ENCODE measurements at regions not wholly inside any gene's neighbourhood (a gene's known extent, or its start where the extent isn't known, plus 50 kb on each side); places are given as distances from the start of the nearest gene placed in this dataset.

- Mint-ChIP-seq H3K4me3 (no peak overlapping the region), H3K9me3 (no peaks in the 10 kb centered on the region), H3K27me3 (ENCODE audit: low read depth in 2 of 2) (peaks cover 25 to 28% of the 10 kb centered on the region in 2 donors), H3K36me3 (no peaks in the 10 kb centered on the region), H3K4me1 (no peaks in the 10 kb centered on the region), H3K27ac (no peak overlapping the region)
- 98% methylated on average over 4 of the region's 4 CpGs for WGBS (ENCODE audit: insufficient coverage)
- H3K4me3 ChIP-seq (ENCODE audit: low read length), result no peak overlapping the region
- DNase-seq (no peak), ATAC-seq (no peak)
- no peak overlapping the region for H3K27ac ChIP-seq (ENCODE audit: low read length)
- intact Hi-C loops (cut with micrococcal nuclease), result no loop called here
- H3K36me3 ChIP-seq (ENCODE audit: control insufficient read depth, insufficient read depth, low read length), result no peaks in the 10 kb centered on the region
- no peaks in the 10 kb centered on the region for H3K4me1 ChIP-seq (ENCODE audit: control insufficient read depth, insufficient read depth, low read length)
- no peaks in the 10 kb centered on the region for H3K27me3 ChIP-seq (ENCODE audit: control insufficient read depth, insufficient read depth, low read length)
- no peaks in the 10 kb centered on the region for H3K9me3 ChIP-seq (ENCODE audit: control insufficient read depth, insufficient read depth, low read length)
- TF ChIP-seq, protein P1, sequence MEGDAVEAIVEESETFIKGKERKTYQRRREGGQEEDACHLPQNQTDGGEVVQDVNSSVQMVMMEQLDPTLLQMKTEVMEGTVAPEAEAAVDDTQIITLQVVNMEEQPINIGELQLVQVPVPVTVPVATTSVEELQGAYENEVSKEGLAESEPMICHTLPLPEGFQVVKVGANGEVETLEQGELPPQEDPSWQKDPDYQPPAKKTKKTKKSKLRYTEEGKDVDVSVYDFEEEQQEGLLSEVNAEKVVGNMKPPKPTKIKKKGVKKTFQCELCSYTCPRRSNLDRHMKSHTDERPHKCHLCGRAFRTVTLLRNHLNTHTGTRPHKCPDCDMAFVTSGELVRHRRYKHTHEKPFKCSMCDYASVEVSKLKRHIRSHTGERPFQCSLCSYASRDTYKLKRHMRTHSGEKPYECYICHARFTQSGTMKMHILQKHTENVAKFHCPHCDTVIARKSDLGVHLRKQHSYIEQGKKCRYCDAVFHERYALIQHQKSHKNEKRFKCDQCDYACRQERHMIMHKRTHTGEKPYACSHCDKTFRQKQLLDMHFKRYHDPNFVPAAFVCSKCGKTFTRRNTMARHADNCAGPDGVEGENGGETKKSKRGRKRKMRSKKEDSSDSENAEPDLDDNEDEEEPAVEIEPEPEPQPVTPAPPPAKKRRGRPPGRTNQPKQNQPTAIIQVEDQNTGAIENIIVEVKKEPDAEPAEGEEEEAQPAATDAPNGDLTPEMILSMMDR (IDR thresholded peaks at IDR 0.05), result no peak
Observed at GRCh38 chr3:111385971-111386495, 156.0 kb upstream of the CD96 start.

- H3K4me3 Mint-ChIP-seq, result peak overlapping the region; percentile 60
- no peak overlapping the region for H3K27ac ChIP-seq (ENCODE audit: low read length)
- H3K27me3 Mint-ChIP-seq (ENCODE audit: low read depth in 2 of 2), result peaks cover 0 to 3% of the 10 kb centered on the region in 2 donors
- DNase-seq, result peak; percentile 28 to 83
- H3K27ac Mint-ChIP-seq, result peak overlapping the region; percentile 65 to 83
- WGBS (ENCODE audit: insufficient coverage), result 23% methylated on average over 2 of the region's 2 CpGs
- intact Hi-C loops (cut with micrococcal nuclease), result loop anchor here (5.0 to 10.0 kb wide), 2 partner anchors 142 to 224 kb away; no protein-coding TSS in a partner anchor
- TF ChIP-seq, protein P1 (IDR thresholded peaks at IDR 0.05), result no peak
- ATAC-seq, result peak; percentile 98 to 100 (median 98)
- H3K36me3 Mint-ChIP-seq, result no peaks in the 10 kb centered on the region
- no peaks in the 10 kb centered on the region for H3K4me1 ChIP-seq (ENCODE audit: control insufficient read depth, insufficient read depth, low read length)
- H3K9me3 ChIP-seq (ENCODE audit: control insufficient read depth, insufficient read depth, low read length), result no peaks in the 10 kb centered on the region
- H3K4me3 ChIP-seq (ENCODE audit: low read length), result no peak overlapping the region
- peaks cover 0 to 2% of the 10 kb centered on the region in 2 donors for H3K9me3 Mint-ChIP-seq
- H3K4me1 Mint-ChIP-seq, result peaks cover 16% of the 10 kb centered on the region in 2 donors
- H3K36me3 ChIP-seq (ENCODE audit: control insufficient read depth, insufficient read depth, low read length), result no peaks in the 10 kb centered on the region
- H3K27me3 ChIP-seq (ENCODE audit: control insufficient read depth, insufficient read depth, low read length), result no peaks in the 10 kb centered on the region
Observed at GRCh38 chr3:111392894-111393398, 149.1 kb upstream of the CD96 start.

GRCh38 chr3:111412656-111413055 lies 129.3 kb upstream of the CD96 start:
- H3K27me3 Mint-ChIP-seq (ENCODE audit: low read depth in 2 of 2), result peaks cover 18 to 51% of the 10 kb centered on the region in 2 donors
- Histone ChIP-seq H3K9me3 (ENCODE audit: control insufficient read depth, insufficient read depth, low read length) (no peaks in the 10 kb centered on the region), H3K36me3 (ENCODE audit: control insufficient read depth, insufficient read depth, low read length) (no peaks in the 10 kb centered on the region), H3K4me1 (ENCODE audit: control insufficient read depth, insufficient read depth, low read length) (no peaks in the 10 kb centered on the region), H3K27me3 (ENCODE audit: control insufficient read depth, insufficient read depth, low read length) (no peaks in the 10 kb centered on the region), H3K27ac (ENCODE audit: low read length) (no peak overlapping the region), H3K4me3 (ENCODE audit: low read length) (no peak overlapping the region)
- H3K9me3 Mint-ChIP-seq, result no peaks in the 10 kb centered on the region
- DNase-seq (no peak), ATAC-seq (no peak)
- intact Hi-C loops (cut with micrococcal nuclease), result no loop called here
- no peaks in the 10 kb centered on the region for H3K36me3 Mint-ChIP-seq
- H3K27ac Mint-ChIP-seq, result no peak overlapping the region
- WGBS (ENCODE audit: insufficient coverage), result 89% methylated on average over 4 of the region's 4 CpGs
- TF ChIP-seq, protein P1 (IDR thresholded peaks at IDR 0.05), result no peak
- H3K4me3 Mint-ChIP-seq, result no peak overlapping the region
- no peaks in the 10 kb centered on the region for H3K4me1 Mint-ChIP-seq

GRCh38 chr3:111414531-111414930 lies 127.5 kb upstream of the CD96 start:
- H3K36me3 ChIP-seq (ENCODE audit: control insufficient read depth, insufficient read depth, low read length), result no peaks in the 10 kb centered on the region
- Mint-ChIP-seq H3K9me3 (no peaks in the 10 kb centered on the region), H3K36me3 (no peaks in the 10 kb centered on the region), H3K4me3 (no peak overlapping the region), H3K27me3 (ENCODE audit: low read depth in 2 of 2) (peaks cover 25 to 56% of the 10 kb centered on the region in 2 donors), H3K27ac (no peak overlapping the region), H3K4me1 (no peaks in the 10 kb centered on the region)
- no peak overlapping the region for H3K4me3 ChIP-seq (ENCODE audit: low read length)
- ATAC-seq, result no peak
- peaks cover 3% of the 10 kb centered on the region for H3K27me3 ChIP-seq (ENCODE audit: control insufficient read depth, insufficient read depth, low read length)
- intact Hi-C loops (cut with micrococcal nuclease), result no loop called here
- no peak for DNase-seq
- H3K4me1 ChIP-seq (ENCODE audit: control insufficient read depth, insufficient read depth, low read length), result no peaks in the 10 kb centered on the region
- H3K9me3 ChIP-seq (ENCODE audit: control insufficient read depth, insufficient read depth, low read length), result no peaks in the 10 kb centered on the region
- TF ChIP-seq, protein P1 (IDR thresholded peaks at IDR 0.05), result no peak
- H3K27ac ChIP-seq (ENCODE audit: low read length), result no peak overlapping the region
